OCI-LY7 (cell line): ENCODE measurements at regions not wholly inside any gene's neighbourhood (a gene's known extent, or its start where the extent isn't known, plus 50 kb on each side); places are given as distances from the start of the nearest gene placed in this dataset.
"Not testable (repeated sequence)": the region's sequence is repeated elsewhere in the genome, so short reads cannot be mapped to it uniquely, and the experiment has no call there.

Experiments
- CTCF ChIP-seq: fragments of 200-600 bp; sonication (generic); conservative IDR thresholded peaks from 2 replicates; pipeline ENCODE4 v1.5.1; 2014; ENCODE audit warnings: mild to moderate bottlenecking, antibody characterized with exemption, low read length, moderate library complexity, mixed read lengths
- EZH2phosphoT487 ChIP-seq: fragments of 200-600 bp; sonication (generic); IDR thresholded peaks from 2 replicates; pipeline ENCODE4 v1.6.1; 2018; ENCODE audit warnings: low read depth, borderline replicate concordance, mild to moderate bottlenecking, mixed run types, antibody characterized with exemption, low read length, moderate library complexity, mixed read lengths

GRCh38 chr1:121080197-121080903, 103.8 kb downstream of the FAM72B start:
- TF ChIP-seq CTCF, EZH2phosphoT487: not testable (repeated sequence)
